ENCODE measurements at regions not wholly inside any gene's neighbourhood (a gene's known extent, or its start where the extent isn't known, plus 50 kb on each side); places are given as distances from the start of the nearest gene placed in this dataset.
"Not testable (repeated sequence)": the region's sequence is repeated elsewhere in the genome, so short reads cannot be mapped to it uniquely, and the experiment has no call there.

GRCh38 chr2:87252046-87252445, 230.4 kb upstream of the PLGLB1 start:
- not testable (repeated sequence) for TF ChIP-seq CTCF, POLR2A (IDR thresholded peaks at IDR 0.05)

Data from right lobe of liver (tissue), 4 donors.